Smooth muscle cell (in vitro differentiated cells): ENCODE measurements at regions not wholly inside any gene's neighbourhood (a gene's known extent, or its start where the extent isn't known, plus 50 kb on each side); places are given as distances from the start of the nearest gene placed in this dataset.

Source experiments
- DNase-seq: peaks from one replicate; lab custom pipeline; 2025; ENCODE audit not compliant: unreplicated experiment; lab: John Stamatoyannopoulos, UW
- H2AFZ ChIP-seq: fragments of 200-600 bp; sonication (generic); 2 replicates; pipeline ENCODE4 v1.6.0; 2016; ENCODE audit warnings: antibody characterized with exemption, low read depth, mild to moderate bottlenecking
- H3F3A ChIP-seq: fragments of 200-600 bp; sonication (generic); 2 replicates; pipeline ENCODE4 v1.6.0; 2017; ENCODE audit warnings: antibody characterized with exemption, low read depth
- H3K27ac ChIP-seq: fragments of 200-600 bp; sonication (generic); 2 replicates; pipeline ENCODE4 v1.5.1; 2016; ENCODE audit warnings: low read depth, mild to moderate bottlenecking
- H3K27me3 ChIP-seq: fragments of 200-600 bp; sonication (generic); 2 replicates; pipeline ENCODE4 v1.6.1; 2016; ENCODE audit warnings: low read depth, mild to moderate bottlenecking
- H3K36me3 ChIP-seq: fragments of 200-600 bp; sonication (generic); 2 replicates; pipeline ENCODE4 v1.5.1; 2016; ENCODE audit warnings: low read depth
- H3K4me1 ChIP-seq: fragments of 200-600 bp; sonication (generic); 2 replicates; pipeline ENCODE4 v1.5.1; 2016; ENCODE audit warnings: low read depth
- H3K4me2 ChIP-seq: fragments of 200-600 bp; sonication (generic); 2 replicates; pipeline ENCODE4 v1.6.0; 2016; ENCODE audit warnings: mild to moderate bottlenecking
- H3K4me3 ChIP-seq: fragments of 200-600 bp; sonication (generic); 2 replicates; pipeline ENCODE4 v1.5.1; 2016; ENCODE audit warnings: mild to moderate bottlenecking
- H3K79me2 ChIP-seq: fragments of 200-600 bp; sonication (generic); 2 replicates; pipeline ENCODE4 v1.6.0; 2016; ENCODE audit warnings: low read depth, mild to moderate bottlenecking
- H3K9ac ChIP-seq: fragments of 200-600 bp; sonication (generic); 2 replicates; pipeline ENCODE4 v1.6.0; 2016; ENCODE audit warnings: low read depth
- H3K9me3 ChIP-seq: fragments of 200-600 bp; sonication (generic); replicated peaks from 2 replicates; pipeline ENCODE4 v1.5.1; 2016; ENCODE audit warnings: low read depth
- H4K20me1 ChIP-seq: fragments of 200-600 bp; sonication (generic); 2 replicates; pipeline ENCODE4 v1.6.0; 2016; ENCODE audit warnings: low read depth
- CTCF ChIP-seq: fragments of 200-600 bp; sonication (generic); IDR thresholded peaks from 2 replicates; pipeline ENCODE4 v1.5.1; 2017; ENCODE audit warnings: borderline replicate concordance, mild to moderate bottlenecking, antibody characterized with exemption; ENCODE audit not compliant: insufficient read depth, poor library complexity, severe bottlenecking
- WGBS: methylation state at CpG from one replicate; pipeline ENCODE4 v1.1.7; 2016; ENCODE audit warnings: low lambda C conversion rate; 5-methylcytosine and 5-hydroxymethylcytosine counted together

GRCh38 chr6:144594585-144594984, 309.4 kb downstream of the UTRN start:
- H3K4me1 ChIP-seq = no peaks in the 10 kb centered on the region
- H4K20me1 ChIP-seq = no peaks in the 10 kb centered on the region
- no peaks in the 10 kb centered on the region for H3K36me3 ChIP-seq
- TF ChIP-seq CTCF = no peak
- 100% methylated on average over 1 of the region's 1 CpG for WGBS
- DNase-seq = no peak
- H3K4me2 ChIP-seq = no peak overlapping the region
- H3K27ac ChIP-seq = no peak overlapping the region
- no peaks in the 10 kb centered on the region for H3K27me3 ChIP-seq
- H3F3A ChIP-seq = no peaks in the 10 kb centered on the region
- H3K4me3 ChIP-seq = no peak overlapping the region
- H3K9me3 ChIP-seq = no peaks in the 10 kb centered on the region
- H3K79me2 ChIP-seq = peaks cover 5% of the 10 kb centered on the region
- no peak overlapping the region for H3K9ac ChIP-seq
- no peak overlapping the region for H2AFZ ChIP-seq

- Histone ChIP-seq H3K4me3 (no peak overlapping the region), H3K36me3 (no peaks in the 10 kb centered on the region), H3F3A (no peaks in the 10 kb centered on the region), H2AFZ (no peak overlapping the region), H3K4me2 (no peak overlapping the region), H3K27ac (no peak overlapping the region), H3K27me3 (no peaks in the 10 kb centered on the region), H4K20me1 (no peaks in the 10 kb centered on the region), H3K4me1 (no peaks in the 10 kb centered on the region), H3K9me3 (no peaks in the 10 kb centered on the region), H3K9ac (no peak overlapping the region), H3K79me2 (peaks cover 5% of the 10 kb centered on the region)
- TF ChIP-seq CTCF = no peak
- WGBS = 97% methylated on average over 3 of the region's 3 CpGs
- no peak for DNase-seq
Observed at GRCh38 chr6:144595266-144595665, 310.1 kb downstream of the UTRN start.

DNA sequence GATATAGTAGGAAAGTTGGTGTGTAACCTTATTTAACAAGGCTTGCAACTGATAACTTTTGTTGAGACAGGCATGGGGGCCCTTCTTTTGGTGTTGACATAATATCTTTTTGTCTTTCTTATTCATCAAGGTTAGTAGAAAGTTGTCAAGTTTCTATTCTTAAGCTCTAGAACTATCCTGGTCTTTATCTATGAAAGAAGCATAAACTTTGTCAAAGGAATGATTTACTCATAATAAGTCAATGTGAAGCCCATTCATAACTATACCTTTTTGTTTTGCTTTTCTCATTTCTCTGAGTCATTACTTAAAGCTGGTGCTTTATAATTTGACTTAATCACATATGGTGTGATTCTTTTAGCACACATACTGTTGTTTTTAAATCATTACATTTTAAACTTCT, 312.4 kb downstream of the UTRN start:
- TF ChIP-seq CTCF = no peak
- H4K20me1 ChIP-seq = no peaks in the 10 kb centered on the region
- no peak overlapping the region for H3K4me2 ChIP-seq
- H2AFZ ChIP-seq = no peak overlapping the region
- no peaks in the 10 kb centered on the region for H3K9me3 ChIP-seq
- H3K27ac ChIP-seq = no peak overlapping the region
- H3K27me3 ChIP-seq = no peaks in the 10 kb centered on the region
- no peak overlapping the region for H3K4me3 ChIP-seq
- H3F3A ChIP-seq = no peaks in the 10 kb centered on the region
- H3K79me2 ChIP-seq = peaks cover 5% of the 10 kb centered on the region
- no peaks in the 10 kb centered on the region for H3K36me3 ChIP-seq
- no peaks in the 10 kb centered on the region for H3K4me1 ChIP-seq
- DNase-seq = no peak
- H3K9ac ChIP-seq = no peak overlapping the region

- 97% methylated on average over 1 of the region's 1 CpG for WGBS
- TF ChIP-seq CTCF = no peak
- Histone ChIP-seq H3K4me2 (no peak overlapping the region), H3K27me3 (no peaks in the 10 kb centered on the region), H3K27ac (no peak overlapping the region), H3K36me3 (no peaks in the 10 kb centered on the region), H3K4me1 (no peaks in the 10 kb centered on the region), H3K9me3 (no peaks in the 10 kb centered on the region), H3K79me2 (peaks cover 4% of the 10 kb centered on the region), H2AFZ (no peak overlapping the region), H3K9ac (no peak overlapping the region), H4K20me1 (no peaks in the 10 kb centered on the region), H3K4me3 (no peak overlapping the region), H3F3A (no peaks in the 10 kb centered on the region)
- DNase-seq = no peak
Observed at GRCh38 chr6:144599615-144600014, 314.5 kb downstream of the UTRN start.
